AG09309 (cell line): ENCODE measurements at regions not wholly inside any gene's neighbourhood (a gene's known extent, or its start where the extent isn't known, plus 50 kb on each side); places are given as distances from the start of the nearest gene placed in this dataset.
"Not testable (repeated sequence)": the region's sequence is repeated elsewhere in the genome, so short reads cannot be mapped to it uniquely, and the experiment has no call there.

Source experiments
- DNase-seq: peaks from one replicate; pipeline ENCODE4 v3.0.0-alpha.2; 2010; ENCODE audit warnings: low read depth
- H3K4me3 ChIP-seq: 2 replicates; pipeline ENCODE4 v1.5.1; 2011; ENCODE audit warnings: mild to moderate bottlenecking, low read depth, low read length, moderate library complexity; ENCODE audit not compliant: control insufficient read depth
- CTCF ChIP-seq: IDR thresholded peaks from 2 replicates; pipeline ENCODE4 v1.5.1; 2011; ENCODE audit warnings: mild to moderate bottlenecking, low read depth, low read length, inconsistent platforms; ENCODE audit not compliant: insufficient read depth, control insufficient read depth; ENCODE audit errors: missing control alignments

- no peak for TF ChIP-seq CTCF
- DNase-seq = no peak
- no peak overlapping the region for H3K4me3 ChIP-seq
These were observed 113.6 kb upstream of the ZFP64 start for GRCh38 chr20:52305024-52305645.

- TF ChIP-seq CTCF = no peak
- DNase-seq = no peak
- H3K4me3 ChIP-seq = no peak overlapping the region
These were observed 111.8 kb upstream of the ZFP64 start for GRCh38 chr20:52303281-52303950.

GRCh38 chr20:52302736-52303135 is 111.2 kb upstream of the ZFP64 start:
- H3K4me3 ChIP-seq = no peak overlapping the region
- DNase-seq = no peak
- TF ChIP-seq CTCF = no peak

GRCh38 chr20:52302051-52302450 is 110.5 kb upstream of the ZFP64 start:
- not testable (repeated sequence) for DNase-seq, H3K4me3 ChIP-seq

- no peak for DNase-seq
- TF ChIP-seq CTCF = no peak
- no peak overlapping the region for H3K4me3 ChIP-seq
These were observed 104.0 kb upstream of the ZFP64 start for GRCh38 chr20:52295556-52295955.

GRCh38 chr20:52294106-52294628 is 102.6 kb upstream of the ZFP64 start:
- no peak for DNase-seq

GRCh38 chr20:52291109-52291508 is 99.5 kb upstream of the ZFP64 start:
- TF ChIP-seq CTCF = no peak
- H3K4me3 ChIP-seq = no peak overlapping the region
- DNase-seq = no peak

More at GRCh38 chr20:52294106-52294628, 102.6 kb upstream of the ZFP64 start:
- TF ChIP-seq CTCF = no peak
- H3K4me3 ChIP-seq = no peak overlapping the region
